GM12878 (cell line): ENCODE measurements at regions not wholly inside any gene's neighbourhood (a gene's known extent, or its start where the extent isn't known, plus 50 kb on each side); places are given as distances from the start of the nearest gene placed in this dataset.

ENCODE experiments used
- ATAC-seq: fragments of 200-7000 bp; cut with Tn5 transposase; 3 replicates; pipeline ENCODE4 v1.9.1; 2020; ENCODE audit warnings: mild to moderate bottlenecking, moderate library complexity
- BruUV-seq: library from RNA; stranded (reverse); fragments of 400-500 nt; replicated peaks from 2 replicates; lab custom pipeline; 2021; lab: Mats Ljungman, UMichigan
- CTCF ChIA-PET: fragments of 300-600 bp; sonication (Branson Sonifier 250); formaldehyde crosslinking; extraction: SDS; loops from one replicate; lab custom pipeline; 2021; ENCODE audit warnings: inconsistent platforms; lab: Yijun Ruan, JAX
- POLR2A ChIA-PET: fragments of 350-600 bp; formaldehyde crosslinking; extraction: SDS; loops from one replicate; lab custom pipeline; 2021; ENCODE audit warnings: inconsistent platforms; lab: Charles Lee
- RAD21 ChIA-PET: fragments of 300-600 bp; sonication (Branson Sonifier 250); formaldehyde crosslinking; loops from one replicate; lab custom pipeline; 2023; ENCODE audit warnings: antibody characterized with exemption; ENCODE audit not compliant: unreplicated experiment; lab: Charles Lee
- SMC1A ChIA-PET: fragments of 300-600 bp; sonication (Branson Sonifier 250); formaldehyde crosslinking; loops from one replicate; lab custom pipeline; 2023; ENCODE audit not compliant: unreplicated experiment, uncharacterized antibody; lab: Charles Lee
- DNase-seq: peaks from one replicate; pipeline ENCODE4 v3.0.0-alpha.2; 2011; ENCODE audit warnings: low read depth, low spot score
- FAIRE-seq: peaks from 3 replicates; lab custom pipeline; 2011; peaks lifted over from hg19 to GRCh38; lab: Jason Lieb, UNC
- H2AFZ ChIP-seq: 2 replicates; pipeline ENCODE4 v1.6.0; 2011; ENCODE audit warnings: low read depth, low read length, control low read depth; ENCODE audit not compliant: control insufficient read depth
- H3K27ac ChIP-seq: 2 replicates; pipeline ENCODE4 v1.5.1; 2011; ENCODE audit warnings: control low read depth; ENCODE audit not compliant: control insufficient read depth, insufficient read depth
- H3K27me3 ChIP-seq, 2 experiments: replicated peaks in 1 of 2; 2 replicates each; pipeline versions ENCODE4 v1.6.0 to v1.6.1; 2011; ENCODE audit warnings: low read length in 1 of 2; ENCODE audit not compliant: control insufficient read depth in 2 of 2, insufficient read depth in 2 of 2
- H3K36me3 ChIP-seq, 2 experiments: 2 replicates each; pipeline ENCODE4 v1.5.1; 2011; ENCODE audit warnings: low read length in 1 of 2; ENCODE audit not compliant: control insufficient read depth in 2 of 2, insufficient read depth in 2 of 2
- H3K4me1 ChIP-seq: 2 replicates; pipeline ENCODE4 v1.6.1; 2011; ENCODE audit warnings: mild to moderate bottlenecking, low read length, moderate library complexity, mixed read lengths; ENCODE audit not compliant: control insufficient read depth, insufficient read depth
- H3K4me2 ChIP-seq: 2 replicates; pipeline ENCODE4 v1.6.0; 2011; ENCODE audit warnings: control low read depth; ENCODE audit not compliant: control insufficient read depth, insufficient read depth
- H3K4me3 ChIP-seq: fragments of 200-600 bp; sonication (generic); 2 replicates; pipeline ENCODE4 v1.5.1; 2016
- H3K79me2 ChIP-seq: 2 replicates; pipeline ENCODE4 v1.6.0; 2011; ENCODE audit warnings: low read length; ENCODE audit not compliant: control insufficient read depth, insufficient read depth
- H3K9ac ChIP-seq: 2 replicates; pipeline ENCODE4 v1.8.0; 2011; ENCODE audit warnings: low read length, control low read depth, mixed read lengths; ENCODE audit not compliant: control insufficient read depth, insufficient read depth
- H3K9me3 ChIP-seq: replicated peaks from 3 replicates; pipeline ENCODE4 v1.5.1; 2011; ENCODE audit warnings: mild to moderate bottlenecking, low read length; ENCODE audit not compliant: control insufficient read depth, insufficient read depth
- H4K20me1 ChIP-seq: 2 replicates; pipeline ENCODE4 v1.6.0; 2011; ENCODE audit not compliant: control insufficient read depth, insufficient read depth
- ATF7 ChIP-seq: fragments of 450-650 bp; IDR thresholded peaks from 2 replicates; pipeline ENCODE4 v1.6.1; 2016; ENCODE audit warnings: low read depth, mild to moderate bottlenecking
- BMI1 ChIP-seq: fragments of 450-650 bp; IDR thresholded peaks from 2 replicates; pipeline ENCODE4 v1.6.1; 2016; ENCODE audit warnings: mild to moderate bottlenecking, moderate library complexity, borderline replicate concordance
- CHD1 ChIP-seq: IDR thresholded peaks from 2 replicates; pipeline ENCODE4 v1.6.1; 2012; ENCODE audit warnings: low read depth, low read length, improper control_type of control experiment
- EP300 ChIP-seq, 2 experiments: fragments of 150-350 bp in 1 of 2; IDR thresholded peaks; 2 replicates each; pipeline ENCODE4 v1.6.1; 2011 to 2012; ENCODE audit warnings: low read depth in 2 of 2, low read length in 2 of 2, borderline replicate concordance in 1 of 2, improper control_type of control experiment in 1 of 2, inconsistent platforms in 1 of 2; ENCODE audit not compliant: control insufficient read depth in 1 of 2
- EZH2 ChIP-seq: IDR thresholded peaks from 2 replicates; pipeline ENCODE4 v1.6.1; 2012; ENCODE audit warnings: low read depth, mild to moderate bottlenecking, control low read depth, inconsistent platforms, low read length, borderline replicate concordance; ENCODE audit not compliant: control insufficient read depth
- IKZF1 ChIP-seq: fragments of 450-650 bp; conservative IDR thresholded peaks from 2 replicates; pipeline ENCODE4 v1.6.1; 2017; ENCODE audit warnings: antibody characterized with exemption, mild to moderate bottlenecking
- JUNB ChIP-seq: IDR thresholded peaks from 2 replicates; pipeline ENCODE4 v1.6.1; 2016; ENCODE audit warnings: antibody characterized with exemption, mild to moderate bottlenecking
- MEF2B ChIP-seq: fragments of 450-650 bp; IDR thresholded peaks from 2 replicates; pipeline ENCODE4 v1.6.1; 2018; ENCODE audit warnings: mild to moderate bottlenecking, moderate library complexity; ENCODE audit not compliant: partially characterized antibody, poor library complexity, severe bottlenecking
- MXI1 ChIP-seq: fragments of 150-350 bp; IDR thresholded peaks from 2 replicates; pipeline ENCODE4 v1.6.1; 2011; ENCODE audit warnings: low read depth, mild to moderate bottlenecking, inconsistent platforms, low read length, improper control_type of control experiment
- PAX5 ChIP-seq: IDR thresholded peaks from 2 replicates; pipeline ENCODE4 v1.6.1; 2011; ENCODE audit warnings: low read depth, low read length, borderline replicate concordance
- SMAD5 ChIP-seq: IDR thresholded peaks from 2 replicates; pipeline ENCODE4 v1.6.1; 2016; ENCODE audit warnings: antibody characterized with exemption, low read depth
- SRF ChIP-seq, 2 experiments: IDR thresholded peaks; 2 replicates each; pipeline ENCODE4 v1.6.1; 2011; ENCODE audit warnings: low read depth in 2 of 2, low read length in 2 of 2, mild to moderate bottlenecking in 1 of 2, moderate library complexity in 1 of 2
- ZNF217 ChIP-seq: fragments of 450-650 bp; IDR thresholded peaks from 2 replicates; pipeline ENCODE4 v1.6.1; 2017; ENCODE audit warnings: antibody characterized with exemption, mild to moderate bottlenecking
- WGBS: methylation state at CpG from one replicate; pipeline ENCODE4 v1.1.6; 2016; ENCODE audit warnings: low lambda C conversion rate; ENCODE audit not compliant: insufficient replicate concordance, insufficient coverage; ENCODE audit errors: missing lambda C conversion rate; 5-methylcytosine and 5-hydroxymethylcytosine counted together
- in situ Hi-C: fragments of 300-500 bp; cut with MboI; formaldehyde crosslinking; loops from 9 replicates; pipeline ENCODE4 v1.14.3; 2018; ENCODE audit warnings: mixed read lengths
- intact Hi-C: fragments of 100-400 bp; cut with micrococcal nuclease; formaldehyde crosslinking; loops from one replicate; pipeline ENCODE4 v1.14.2; 2022; ENCODE audit not compliant: unreplicated experiment
- TF ChIP-seq, protein P1 (sequence below), 3 experiments: IDR thresholded peaks in 2 of 3; conservative IDR thresholded peaks in 1 of 3; 2 replicates each; pipeline ENCODE4 v1.5.1; 2011; ENCODE audit warnings: low read depth in 3 of 3, low read length in 3 of 3, mild to moderate bottlenecking in 3 of 3, control low read depth in 2 of 3, moderate library complexity in 2 of 3, inconsistent platforms in 1 of 3, mixed read lengths in 1 of 3; ENCODE audit not compliant: control insufficient read depth in 2 of 3, insufficient read depth in 1 of 3; ENCODE audit errors: extremely low read depth in 1 of 3
- TF ChIP-seq, protein P2 (sequence below): fragments of 450-650 bp; IDR thresholded peaks from 2 replicates; pipeline ENCODE4 v1.6.1; 2017; ENCODE audit warnings: antibody characterized with exemption, mild to moderate bottlenecking, moderate library complexity

DNA sequence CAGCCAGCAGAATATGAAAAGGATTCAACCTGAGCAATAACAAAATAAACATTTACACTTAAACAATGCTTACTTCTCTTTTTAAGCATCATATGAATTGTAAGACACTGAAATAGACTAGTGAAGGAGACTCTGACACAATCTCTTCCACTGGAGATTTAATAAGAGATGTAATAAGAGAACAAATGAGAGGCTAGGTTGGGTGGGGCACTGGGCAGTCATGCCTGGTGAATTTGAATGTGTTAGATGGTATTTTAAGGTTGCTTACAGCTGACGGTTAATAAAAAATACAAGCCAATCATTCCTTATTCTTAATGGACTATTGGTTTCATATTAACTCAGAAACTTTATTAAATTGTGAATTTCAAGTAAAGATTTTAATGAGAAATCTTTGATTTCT, 105.9 kb upstream of the TARS1 start:
- TF ChIP-seq ZNF217 (no peak), JUNB (no peak), IKZF1 (no peak), EP300 (IDR thresholded peaks at IDR 0.05; ENCODE audit: borderline replicate concordance in 1 of 2, control insufficient read depth in 1 of 2, low read depth in 2 of 2, low read length in 2 of 2) (no peak), SMAD5 (no peak), CHD1 (no peak), MXI1 (no peak), ATF7 (no peak), EZH2 (no peak), SRF (IDR thresholded peaks at IDR 0.05; ENCODE audit: low read depth in 2 of 2, low read length in 2 of 2) (no peak), BMI1 (no peak), PAX5 (no peak), MEF2B (no peak)
- TF ChIP-seq, protein P1, sequence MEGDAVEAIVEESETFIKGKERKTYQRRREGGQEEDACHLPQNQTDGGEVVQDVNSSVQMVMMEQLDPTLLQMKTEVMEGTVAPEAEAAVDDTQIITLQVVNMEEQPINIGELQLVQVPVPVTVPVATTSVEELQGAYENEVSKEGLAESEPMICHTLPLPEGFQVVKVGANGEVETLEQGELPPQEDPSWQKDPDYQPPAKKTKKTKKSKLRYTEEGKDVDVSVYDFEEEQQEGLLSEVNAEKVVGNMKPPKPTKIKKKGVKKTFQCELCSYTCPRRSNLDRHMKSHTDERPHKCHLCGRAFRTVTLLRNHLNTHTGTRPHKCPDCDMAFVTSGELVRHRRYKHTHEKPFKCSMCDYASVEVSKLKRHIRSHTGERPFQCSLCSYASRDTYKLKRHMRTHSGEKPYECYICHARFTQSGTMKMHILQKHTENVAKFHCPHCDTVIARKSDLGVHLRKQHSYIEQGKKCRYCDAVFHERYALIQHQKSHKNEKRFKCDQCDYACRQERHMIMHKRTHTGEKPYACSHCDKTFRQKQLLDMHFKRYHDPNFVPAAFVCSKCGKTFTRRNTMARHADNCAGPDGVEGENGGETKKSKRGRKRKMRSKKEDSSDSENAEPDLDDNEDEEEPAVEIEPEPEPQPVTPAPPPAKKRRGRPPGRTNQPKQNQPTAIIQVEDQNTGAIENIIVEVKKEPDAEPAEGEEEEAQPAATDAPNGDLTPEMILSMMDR (IDR thresholded peaks at IDR 0.05 in 2 of 3, conservative IDR thresholded peaks at IDR 0.05 in 1 of 3; ENCODE audit: control insufficient read depth in 2 of 3, extremely low read depth in 1 of 3, insufficient read depth in 1 of 3, low read depth in 3 of 3, low read length in 3 of 3): no peak
- TF ChIP-seq, protein P2, sequence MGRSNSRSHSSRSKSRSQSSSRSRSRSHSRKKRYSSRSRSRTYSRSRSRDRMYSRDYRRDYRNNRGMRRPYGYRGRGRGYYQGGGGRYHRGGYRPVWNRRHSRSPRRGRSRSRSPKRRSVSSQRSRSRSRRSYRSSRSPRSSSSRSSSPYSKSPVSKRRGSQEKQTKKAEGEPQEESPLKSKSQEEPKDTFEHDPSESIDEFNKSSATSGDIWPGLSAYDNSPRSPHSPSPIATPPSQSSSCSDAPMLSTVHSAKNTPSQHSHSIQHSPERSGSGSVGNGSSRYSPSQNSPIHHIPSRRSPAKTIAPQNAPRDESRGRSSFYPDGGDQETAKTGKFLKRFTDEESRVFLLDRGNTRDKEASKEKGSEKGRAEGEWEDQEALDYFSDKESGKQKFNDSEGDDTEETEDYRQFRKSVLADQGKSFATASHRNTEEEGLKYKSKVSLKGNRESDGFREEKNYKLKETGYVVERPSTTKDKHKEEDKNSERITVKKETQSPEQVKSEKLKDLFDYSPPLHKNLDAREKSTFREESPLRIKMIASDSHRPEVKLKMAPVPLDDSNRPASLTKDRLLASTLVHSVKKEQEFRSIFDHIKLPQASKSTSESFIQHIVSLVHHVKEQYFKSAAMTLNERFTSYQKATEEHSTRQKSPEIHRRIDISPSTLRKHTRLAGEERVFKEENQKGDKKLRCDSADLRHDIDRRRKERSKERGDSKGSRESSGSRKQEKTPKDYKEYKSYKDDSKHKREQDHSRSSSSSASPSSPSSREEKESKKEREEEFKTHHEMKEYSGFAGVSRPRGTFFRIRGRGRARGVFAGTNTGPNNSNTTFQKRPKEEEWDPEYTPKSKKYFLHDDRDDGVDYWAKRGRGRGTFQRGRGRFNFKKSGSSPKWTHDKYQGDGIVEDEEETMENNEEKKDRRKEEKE: no peak
- no peaks in the 10 kb centered on the region for H3K36me3 ChIP-seq
- SMC1A ChIA-PET: interaction anchor here (2.0 kb wide), 1 partner anchor 10 kb away, joined by 7 read pairs; no protein-coding TSS in a partner anchor
- 44% methylated on average over 1 of the region's 1 CpG for WGBS
- BruUV-seq: no TSS peak
- no peaks in the 10 kb centered on the region for H4K20me1 ChIP-seq
- H3K9me3 ChIP-seq: no peaks in the 10 kb centered on the region
- FAIRE-seq: no peak
- RAD21 ChIA-PET: no interaction called here
- intact Hi-C loops (no loop called here), in situ Hi-C loops (no loop called here)
- no peaks in the 10 kb centered on the region for H3K79me2 ChIP-seq
- ATAC-seq: no peak
- CTCF ChIA-PET: no interaction called here
- no peaks in the 10 kb centered on the region for H3K27me3 ChIP-seq
- no peak overlapping the region for H3K9ac ChIP-seq
- H3K4me1 ChIP-seq: no peaks in the 10 kb centered on the region
- H3K4me3 ChIP-seq: no peak overlapping the region
- no peak overlapping the region for H2AFZ ChIP-seq
- no peak overlapping the region for H3K4me2 ChIP-seq
- POLR2A ChIA-PET: no interaction called here
- DNase-seq: no peak
- no peak overlapping the region for H3K27ac ChIP-seq
